Adipocyte (in vitro differentiated cells): ENCODE measurements at regions not wholly inside any gene's neighbourhood (a gene's known extent, or its start where the extent isn't known, plus 50 kb on each side); places are given as distances from the start of the nearest gene placed in this dataset.
"Not testable (repeated sequence)": the region's sequence is repeated elsewhere in the genome, so short reads cannot be mapped to it uniquely, and the experiment has no call there.

Experiments
- DNase-seq: peaks from one replicate; pipeline ENCODE4 v3.0.0-alpha.2; 2015; ENCODE audit warnings: low read depth
- H3K27me3 ChIP-seq: replicated peaks from 2 replicates; pipeline ENCODE4 v1.7.0; 2013; ENCODE audit warnings: mild to moderate bottlenecking, low read length, moderate library complexity; ENCODE audit not compliant: control insufficient read depth, insufficient read depth
- H3K36me3 ChIP-seq: 2 replicates; pipeline ENCODE4 v1.7.0; 2013; ENCODE audit warnings: low read length, mild to moderate bottlenecking, moderate library complexity; ENCODE audit not compliant: control insufficient read depth, insufficient read depth, severe bottlenecking
- H3K4me1 ChIP-seq: 2 replicates; pipeline ENCODE4 v1.7.0; 2013; ENCODE audit warnings: mild to moderate bottlenecking, low read length, moderate library complexity; ENCODE audit not compliant: control insufficient read depth, insufficient read depth
- H3K4me3 ChIP-seq: 2 replicates; pipeline ENCODE4 v1.7.0; 2013; ENCODE audit warnings: mild to moderate bottlenecking, low read length, moderate library complexity
- H3K9ac ChIP-seq: 2 replicates; pipeline ENCODE4 v1.7.0; 2013; ENCODE audit warnings: mild to moderate bottlenecking, low read length, moderate library complexity
- H3K9me3 ChIP-seq: 2 replicates; pipeline ENCODE4 v1.7.0; 2013; ENCODE audit warnings: mild to moderate bottlenecking, low read length, moderate library complexity; ENCODE audit not compliant: control insufficient read depth

DNA sequence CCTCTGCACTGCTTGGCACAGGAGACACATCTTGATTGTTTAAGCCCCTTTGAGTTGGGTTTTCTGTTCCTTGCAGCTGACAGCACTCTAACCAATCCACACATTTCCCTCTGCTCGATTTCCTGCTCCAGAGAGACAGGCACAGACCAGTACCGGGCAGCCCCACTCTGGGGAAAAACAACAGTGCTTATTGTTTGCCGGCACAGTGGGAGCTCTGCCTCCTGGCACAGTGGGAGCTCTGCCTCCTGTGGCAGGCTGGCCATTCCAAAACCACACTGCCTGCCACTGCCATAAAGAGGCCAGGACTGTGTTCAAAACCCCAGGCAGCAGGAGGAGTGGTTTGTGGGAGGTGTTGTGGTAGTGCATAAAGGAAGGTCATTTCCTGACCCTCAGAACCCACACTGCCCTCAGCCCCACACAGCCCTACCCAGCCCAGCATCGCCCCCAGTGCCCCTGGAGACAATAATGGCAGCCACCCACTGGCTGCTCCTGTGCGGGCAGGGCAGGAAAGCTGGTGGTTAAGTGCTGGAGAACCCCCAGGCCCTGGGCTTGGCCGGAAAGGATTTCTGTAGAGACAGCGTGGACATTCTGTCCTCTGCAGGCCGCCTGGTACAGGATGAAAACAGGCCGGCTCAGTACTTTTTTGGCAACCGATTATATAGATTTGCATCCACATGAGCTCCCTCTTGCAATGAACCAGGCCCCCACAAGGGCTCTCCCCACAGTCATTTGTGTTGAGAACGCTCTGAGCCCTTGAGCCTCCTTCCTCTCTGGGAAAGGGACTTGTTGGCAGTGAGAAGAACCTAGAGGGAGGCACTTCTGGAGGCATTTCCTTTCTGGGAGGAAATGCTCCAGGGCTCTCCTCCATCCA, 182.8 kb downstream of the TRIM43 start:
- DNase-seq, H3K9ac ChIP-seq, H3K36me3 ChIP-seq, H3K9me3 ChIP-seq, H3K27me3 ChIP-seq, H3K4me1 ChIP-seq, H3K4me3 ChIP-seq: not testable (repeated sequence)

- not testable (repeated sequence) for H3K27me3 ChIP-seq, H3K4me1 ChIP-seq, H3K4me3 ChIP-seq, H3K9ac ChIP-seq, H3K36me3 ChIP-seq, H3K9me3 ChIP-seq, DNase-seq
Measured at GRCh38 chr2:95775193-95775531, 183.4 kb downstream of the TRIM43 start.
